Stimulated activated CD4-positive, alpha-beta T cell treated with anti-CD3 and anti-CD28 coated beads, Interleukin-1b, Interleukin-23, amount 100 ng/mL, for 4 hours (primary cell): ENCODE measurements at regions not wholly inside any gene's neighbourhood (a gene's known extent, or its start where the extent isn't known, plus 50 kb on each side); places are given as distances from the start of the nearest gene placed in this dataset.

Experiments
- DNase-seq, 2 donors: peaks; one replicate each; pipeline ENCODE4 v3.0.0-alpha.2; 2020; ENCODE audit warnings: low read depth in 2 of 2

- no peak for DNase-seq
These were observed 210.6 kb downstream of the CCNG2 start for GRCh38 chr4:77367638-77368037.

GRCh38 chr4:77372375-77372774, 215.4 kb downstream of the CCNG2 start:
- no peak for DNase-seq

- no peak for DNase-seq
These were observed 219.0 kb downstream of the CCNG2 start for GRCh38 chr4:77375866-77376607.

- no peak for DNase-seq
These were observed 219.9 kb downstream of the CCNG2 start for GRCh38 chr4:77376788-77377460.

GRCh38 chr4:77384094-77384493, 221.5 kb upstream of the CXCL13 start:
- no peak for DNase-seq

GRCh38 chr4:77385124-77385969, 220.3 kb upstream of the CXCL13 start:
- DNase-seq, result peak; percentile 25 to 27

GRCh38 chr4:77393996-77394395, 211.6 kb upstream of the CXCL13 start:
- DNase-seq, result no peak

GRCh38 chr4:77395481-77395880, 210.1 kb upstream of the CXCL13 start:
- DNase-seq, result no peak

- no peak for DNase-seq
These were observed 207.4 kb upstream of the CXCL13 start for GRCh38 chr4:77398256-77398655.

- no peak for DNase-seq
These were observed 205.8 kb upstream of the CXCL13 start for GRCh38 chr4:77399831-77400230.

GRCh38 chr4:77413766-77414165, 191.9 kb upstream of the CXCL13 start:
- DNase-seq, result no peak

- no peak for DNase-seq
These were observed 189.9 kb upstream of the CXCL13 start for GRCh38 chr4:77415689-77416088.

- no peak for DNase-seq
These were observed 187.3 kb upstream of the CXCL13 start for GRCh38 chr4:77418333-77418732.

GRCh38 chr4:77430847-77431246, 174.8 kb upstream of the CXCL13 start:
- DNase-seq, result no peak

GRCh38 chr4:77431546-77431945, 174.1 kb upstream of the CXCL13 start:
- no peak for DNase-seq

GRCh38 chr4:77432717-77433417, 172.8 kb upstream of the CXCL13 start:
- no peak for DNase-seq

- DNase-seq, result peak in 1 of 2 donors; percentile 8
These were observed 172.2 kb upstream of the CXCL13 start for GRCh38 chr4:77433418-77433733.

GRCh38 chr4:77434299-77435092, 171.1 kb upstream of the CXCL13 start:
- DNase-seq, result no peak

- no peak for DNase-seq
These were observed 168.5 kb upstream of the CXCL13 start for GRCh38 chr4:77437079-77437478.

- DNase-seq, result no peak
These were observed 167.1 kb upstream of the CXCL13 start for GRCh38 chr4:77438549-77438948.

- no peak for DNase-seq
These were observed 161.7 kb upstream of the CXCL13 start for GRCh38 chr4:77443941-77444340.
